Kidney epithelial cell (primary cell): ENCODE measurements at regions not wholly inside any gene's neighbourhood (a gene's known extent, or its start where the extent isn't known, plus 50 kb on each side); places are given as distances from the start of the nearest gene placed in this dataset.
"Not testable (repeated sequence)": the region's sequence is repeated elsewhere in the genome, so short reads cannot be mapped to it uniquely, and the experiment has no call there.

Experiments
- DNase-seq: peaks from one replicate; pipeline ENCODE4 v3.0.0-alpha.2; 2010; ENCODE audit warnings: low read depth
- H3K27me3 ChIP-seq: 2 replicates; pipeline ENCODE4 v1.6.0; 2011; ENCODE audit warnings: low read length; ENCODE audit not compliant: control insufficient read depth, insufficient read depth
- H3K36me3 ChIP-seq: 2 replicates; pipeline ENCODE4 v1.5.1; 2011; ENCODE audit warnings: low read length; ENCODE audit not compliant: control insufficient read depth, insufficient read depth
- H3K4me3 ChIP-seq: 2 replicates; pipeline ENCODE4 v1.5.1; 2011; ENCODE audit warnings: low read depth, mild to moderate bottlenecking, control low read depth, low read length
- TF ChIP-seq, protein P1 (sequence below): IDR thresholded peaks from 2 replicates; pipeline ENCODE4 v1.5.1; 2011; ENCODE audit warnings: mild to moderate bottlenecking, moderate library complexity, low read length, control low read depth, inconsistent platforms; ENCODE audit not compliant: insufficient read depth, poor library complexity, severe bottlenecking

DNA sequence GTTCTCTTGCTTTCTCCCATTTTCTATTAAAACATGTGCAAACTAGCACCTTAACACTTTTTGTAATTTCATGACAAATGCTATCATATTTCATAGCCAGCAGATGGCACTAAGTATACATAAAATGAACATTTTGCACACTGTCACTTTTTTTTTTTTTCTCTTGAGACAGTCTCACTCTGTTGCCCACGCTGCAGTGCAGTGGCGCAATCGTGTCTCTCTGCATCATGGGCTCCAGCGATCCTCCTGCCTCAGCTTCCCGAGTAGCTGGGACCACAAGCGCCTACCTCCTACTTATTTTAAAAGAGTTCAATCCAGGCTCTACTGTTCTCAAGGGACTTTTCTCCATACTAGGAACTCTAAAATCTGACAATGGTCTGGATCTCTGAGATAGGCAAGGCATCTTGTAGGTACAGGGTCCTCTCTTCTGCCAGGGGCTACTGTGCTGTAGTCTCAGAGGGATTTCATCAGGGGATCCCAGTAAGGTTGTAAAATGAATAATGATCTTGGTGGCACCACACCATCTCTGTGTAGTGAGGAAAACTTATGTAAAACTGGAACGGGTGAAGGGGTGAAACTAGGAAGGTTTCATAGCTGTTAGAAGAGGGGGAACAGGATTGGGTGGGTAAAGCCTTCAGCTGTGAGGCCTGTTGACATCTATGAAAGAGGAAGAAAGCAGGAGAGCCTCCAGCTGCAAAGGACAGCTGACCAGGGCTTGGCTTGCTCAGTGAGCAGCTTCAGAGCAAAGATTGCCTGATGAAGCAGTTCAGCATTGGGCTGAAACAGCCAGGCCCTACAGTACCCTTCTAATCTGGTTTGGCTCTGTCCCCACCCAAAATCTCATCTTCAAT is 196.9 kb downstream of the AVL9 start:
- H3K4me3 ChIP-seq, DNase-seq: not testable (repeated sequence)
- TF ChIP-seq, protein P1, sequence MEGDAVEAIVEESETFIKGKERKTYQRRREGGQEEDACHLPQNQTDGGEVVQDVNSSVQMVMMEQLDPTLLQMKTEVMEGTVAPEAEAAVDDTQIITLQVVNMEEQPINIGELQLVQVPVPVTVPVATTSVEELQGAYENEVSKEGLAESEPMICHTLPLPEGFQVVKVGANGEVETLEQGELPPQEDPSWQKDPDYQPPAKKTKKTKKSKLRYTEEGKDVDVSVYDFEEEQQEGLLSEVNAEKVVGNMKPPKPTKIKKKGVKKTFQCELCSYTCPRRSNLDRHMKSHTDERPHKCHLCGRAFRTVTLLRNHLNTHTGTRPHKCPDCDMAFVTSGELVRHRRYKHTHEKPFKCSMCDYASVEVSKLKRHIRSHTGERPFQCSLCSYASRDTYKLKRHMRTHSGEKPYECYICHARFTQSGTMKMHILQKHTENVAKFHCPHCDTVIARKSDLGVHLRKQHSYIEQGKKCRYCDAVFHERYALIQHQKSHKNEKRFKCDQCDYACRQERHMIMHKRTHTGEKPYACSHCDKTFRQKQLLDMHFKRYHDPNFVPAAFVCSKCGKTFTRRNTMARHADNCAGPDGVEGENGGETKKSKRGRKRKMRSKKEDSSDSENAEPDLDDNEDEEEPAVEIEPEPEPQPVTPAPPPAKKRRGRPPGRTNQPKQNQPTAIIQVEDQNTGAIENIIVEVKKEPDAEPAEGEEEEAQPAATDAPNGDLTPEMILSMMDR: peak; percentile 18

DNA sequence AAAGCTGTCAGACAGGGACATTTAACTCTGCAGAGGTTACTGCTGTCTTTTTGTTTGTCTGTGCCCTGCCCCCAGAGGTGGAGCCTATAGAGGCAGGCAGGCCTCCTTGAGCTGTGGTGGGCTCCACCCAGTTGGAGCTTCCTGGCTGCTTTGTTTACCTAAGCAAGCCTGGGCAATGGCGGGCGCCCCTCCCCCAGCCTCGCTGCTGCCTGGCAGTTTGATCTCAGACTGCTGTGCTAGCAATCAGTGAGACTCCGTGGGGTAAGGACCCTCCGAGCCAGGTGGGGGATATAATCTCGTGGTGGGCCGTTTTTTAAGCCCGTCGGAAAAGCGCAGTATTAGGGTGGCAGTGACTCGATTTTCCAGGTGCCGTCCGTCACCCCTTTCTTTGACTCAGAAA is 192.8 kb downstream of the AVL9 start:
- not testable (repeated sequence) for H3K4me3 ChIP-seq, DNase-seq, H3K27me3 ChIP-seq, H3K36me3 ChIP-seq

More for the DNA sequence above, 196.9 kb downstream of the AVL9 start:
- H3K27me3 ChIP-seq, H3K36me3 ChIP-seq: not testable (repeated sequence)

DNA sequence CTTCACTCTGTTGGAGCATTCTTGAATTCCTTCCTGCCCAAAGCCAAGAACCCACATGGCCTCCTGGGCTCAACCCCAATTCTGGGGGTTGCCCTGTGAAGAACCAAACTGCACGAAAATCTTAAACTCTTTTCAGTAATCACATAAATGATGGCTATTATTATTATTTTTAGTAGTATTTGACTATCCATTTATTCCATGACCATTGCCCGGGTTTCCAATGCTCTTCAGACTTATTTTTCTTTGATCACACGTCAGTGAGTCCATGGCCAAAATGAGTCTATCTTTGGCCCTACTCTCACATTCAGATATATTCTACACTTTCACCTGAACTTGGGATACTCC is 185.9 kb downstream of the AVL9 start:
- TF ChIP-seq, protein P1: no peak
- no peaks in the 10 kb centered on the region for H3K27me3 ChIP-seq
- H3K4me3 ChIP-seq: no peak overlapping the region
- H3K36me3 ChIP-seq: no peaks in the 10 kb centered on the region
- DNase-seq: no peak

DNA sequence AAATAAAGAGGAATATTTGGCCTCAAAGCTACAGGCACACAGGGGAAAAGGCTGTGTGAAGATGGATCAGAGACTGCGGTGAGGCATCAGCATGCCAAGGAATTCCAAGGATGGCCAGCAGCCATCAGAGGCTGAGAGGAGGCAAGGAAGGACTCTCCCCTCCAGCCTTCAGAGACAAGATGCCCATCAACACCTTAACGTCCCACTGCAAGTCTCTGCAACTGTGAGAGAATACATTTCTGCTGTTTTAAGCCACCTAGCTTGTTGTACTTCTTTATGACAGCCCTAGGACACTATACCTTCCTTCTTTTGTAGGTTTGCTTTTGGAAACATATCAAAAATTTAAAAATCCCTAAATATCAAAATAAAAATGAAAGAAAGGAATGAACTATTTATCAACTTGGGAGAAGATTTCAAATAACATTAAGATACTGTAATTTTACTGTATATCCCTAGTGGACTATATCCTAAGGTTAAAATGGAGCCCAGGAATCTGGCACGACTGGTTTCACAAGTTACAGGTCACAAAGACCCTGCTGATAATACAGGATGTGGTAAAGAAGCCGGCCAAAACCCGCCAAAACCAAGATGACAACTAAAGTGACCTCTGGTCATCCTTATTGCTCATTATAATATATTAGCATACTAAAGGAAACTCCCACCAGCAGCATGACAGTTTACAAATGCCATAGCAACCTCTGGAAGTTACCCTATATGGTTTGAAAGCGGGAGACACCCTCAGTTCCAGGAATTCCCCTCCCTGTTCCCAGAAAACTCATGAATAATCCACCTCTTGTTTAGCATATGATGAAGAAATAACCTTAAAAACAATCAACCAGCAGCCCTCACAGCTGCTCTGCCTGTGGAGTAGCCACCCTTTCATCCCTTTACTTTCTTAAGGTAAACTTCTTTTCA is 185.2 kb downstream of the AVL9 start:
- Histone ChIP-seq H3K27me3 (no peaks in the 10 kb centered on the region), H3K4me3 (no peak overlapping the region), H3K36me3 (no peaks in the 10 kb centered on the region)
- TF ChIP-seq, protein P1: no peak
- DNase-seq: no peak

DNA sequence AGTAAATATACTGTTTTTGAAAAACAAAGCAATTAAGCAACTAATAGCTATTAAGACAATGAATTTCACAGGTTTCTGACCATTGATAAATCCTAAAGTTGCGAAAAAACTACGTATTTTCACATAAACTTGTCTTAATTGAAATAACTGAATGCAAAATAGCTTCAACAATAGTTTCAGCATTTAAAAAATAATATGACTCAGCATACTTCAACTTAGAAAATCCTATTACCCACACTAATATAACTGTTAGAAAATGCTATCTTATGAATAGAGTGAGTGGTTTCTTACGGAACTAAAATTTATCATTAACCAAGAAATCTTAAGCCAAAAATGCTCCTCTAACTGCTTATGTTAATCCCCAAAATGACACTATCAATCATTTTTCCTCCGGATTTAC is 183.9 kb downstream of the AVL9 start:
- no peaks in the 10 kb centered on the region for H3K36me3 ChIP-seq
- TF ChIP-seq, protein P1: no peak
- no peak for DNase-seq
- H3K27me3 ChIP-seq: no peaks in the 10 kb centered on the region
- H3K4me3 ChIP-seq: no peak overlapping the region

DNA sequence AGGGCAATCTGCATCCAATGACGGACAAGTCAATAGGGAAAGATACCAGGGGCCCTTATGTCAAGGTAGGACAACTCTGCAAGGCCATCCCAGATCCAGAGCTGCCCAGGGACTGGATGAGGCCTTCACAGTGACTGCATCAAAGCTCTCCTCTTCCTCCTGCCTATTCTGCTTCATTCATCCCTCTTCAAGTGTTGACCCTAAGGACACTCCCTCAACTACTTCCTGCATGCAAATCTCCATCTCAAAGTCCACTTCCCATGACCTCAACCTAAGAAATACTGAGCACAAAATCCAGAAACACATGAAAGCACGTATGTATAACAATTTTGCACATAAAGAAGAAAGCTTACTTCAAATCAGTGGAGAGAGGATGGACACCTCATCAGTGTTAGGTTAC is 182.3 kb downstream of the AVL9 start:
- DNase-seq: no peak
- Histone ChIP-seq H3K4me3 (no peak overlapping the region), H3K36me3 (no peaks in the 10 kb centered on the region), H3K27me3 (no peaks in the 10 kb centered on the region)
- TF ChIP-seq, protein P1: no peak
